ENCODE measurements at regions not wholly inside any gene's neighbourhood (a gene's known extent, or its start where the extent isn't known, plus 50 kb on each side); places are given as distances from the start of the nearest gene placed in this dataset.

- Mint-ChIP-seq H3K4me3 (ENCODE audit: unreplicated experiment) (no peak overlapping the region), H3K4me1 (ENCODE audit: insufficient read depth, unreplicated experiment) (peaks cover 18% of the 10 kb centered on the region), H3K27me3 (ENCODE audit: insufficient read depth, unreplicated experiment) (no peaks in the 10 kb centered on the region), H3K9me3 (ENCODE audit: unreplicated experiment) (no peaks in the 10 kb centered on the region), H3K27ac (ENCODE audit: low read depth, unreplicated experiment) (no peak overlapping the region), H3K36me3 (ENCODE audit: insufficient read depth, unreplicated experiment) (no peaks in the 10 kb centered on the region)
- intact Hi-C loops (cut with micrococcal nuclease): no loop called here
- BruUV-seq (replicated peaks): no TSS peak
- POLR2A ChIA-PET: no interaction called here
- peak; percentile 32 for DNase-seq (ENCODE audit: unreplicated experiment)
- CTCF ChIA-PET: no interaction called here
- TF ChIP-seq CTCF (IDR thresholded peaks at IDR 0.05; ENCODE audit: unreplicated experiment): no peak
Observed at GRCh38 chr16:59210955-59211541, 476.9 kb upstream of the GOT2 start.

GRCh38 chr16:59205403-59205802, 471.3 kb upstream of the GOT2 start:
- no peaks in the 10 kb centered on the region for H3K36me3 Mint-ChIP-seq (ENCODE audit: insufficient read depth, unreplicated experiment)

GRCh38 chr16:59204589-59204988, 470.5 kb upstream of the GOT2 start:
- POLR2A ChIA-PET: no interaction called here
- intact Hi-C loops (cut with micrococcal nuclease): no loop called here
- Mint-ChIP-seq H3K27ac (ENCODE audit: low read depth, unreplicated experiment) (no peak overlapping the region), H3K27me3 (ENCODE audit: insufficient read depth, unreplicated experiment) (no peaks in the 10 kb centered on the region), H3K36me3 (ENCODE audit: insufficient read depth, unreplicated experiment) (no peaks in the 10 kb centered on the region), H3K4me1 (ENCODE audit: insufficient read depth, unreplicated experiment) (no peaks in the 10 kb centered on the region), H3K4me3 (ENCODE audit: unreplicated experiment) (no peak overlapping the region), H3K9me3 (ENCODE audit: unreplicated experiment) (no peaks in the 10 kb centered on the region)
- BruUV-seq (replicated peaks): no TSS peak
- CTCF ChIA-PET: no interaction called here
- no peak for DNase-seq (ENCODE audit: unreplicated experiment)
- TF ChIP-seq CTCF (IDR thresholded peaks at IDR 0.05; ENCODE audit: unreplicated experiment): no peak

More at GRCh38 chr16:59205403-59205802, 471.3 kb upstream of the GOT2 start:
- Mint-ChIP-seq H3K27ac (ENCODE audit: low read depth, unreplicated experiment) (no peak overlapping the region), H3K27me3 (ENCODE audit: insufficient read depth, unreplicated experiment) (no peaks in the 10 kb centered on the region), H3K4me1 (ENCODE audit: insufficient read depth, unreplicated experiment) (no peaks in the 10 kb centered on the region), H3K4me3 (ENCODE audit: unreplicated experiment) (no peak overlapping the region), H3K9me3 (ENCODE audit: unreplicated experiment) (no peaks in the 10 kb centered on the region)
- DNase-seq (ENCODE audit: unreplicated experiment): no peak
- no peak for TF ChIP-seq CTCF (IDR thresholded peaks at IDR 0.05; ENCODE audit: unreplicated experiment)
- intact Hi-C loops (cut with micrococcal nuclease): no loop called here
- POLR2A ChIA-PET: no interaction called here
- CTCF ChIA-PET: no interaction called here
- BruUV-seq (replicated peaks): no TSS peak

- Mint-ChIP-seq H3K4me3 (ENCODE audit: unreplicated experiment) (no peak overlapping the region), H3K4me1 (ENCODE audit: insufficient read depth, unreplicated experiment) (no peaks in the 10 kb centered on the region), H3K27ac (ENCODE audit: low read depth, unreplicated experiment) (no peak overlapping the region), H3K9me3 (ENCODE audit: unreplicated experiment) (no peaks in the 10 kb centered on the region), H3K27me3 (ENCODE audit: insufficient read depth, unreplicated experiment) (no peaks in the 10 kb centered on the region), H3K36me3 (ENCODE audit: insufficient read depth, unreplicated experiment) (no peaks in the 10 kb centered on the region)
- CTCF ChIA-PET: interaction anchor here (0.6 kb wide), 2 partner anchors 9 to 137 kb away, joined by 3 read pairs; no protein-coding TSS in a partner anchor
- BruUV-seq (replicated peaks): no TSS peak
- POLR2A ChIA-PET: no interaction called here
- TF ChIP-seq CTCF (IDR thresholded peaks at IDR 0.05; ENCODE audit: unreplicated experiment): no peak
- intact Hi-C loops (cut with micrococcal nuclease): no loop called here
- no peak for DNase-seq (ENCODE audit: unreplicated experiment)
Observed at GRCh38 chr16:59202233-59202862, 468.2 kb upstream of the GOT2 start.
